Liver (tissue), 8 donors: ENCODE measurements at regions not wholly inside any gene's neighbourhood (a gene's known extent, or its start where the extent isn't known, plus 50 kb on each side); places are given as distances from the start of the nearest gene placed in this dataset.

ENCODE experiments used
- DNase-seq: peaks from one replicate; pipeline ENCODE4 v3.0.0-alpha.2; 2017; ENCODE audit warnings: low spot score
- H3K27ac ChIP-seq, 2 donors: one replicate each; pipeline ENCODE4 v1.7.0; 2013; ENCODE audit warnings: inconsistent platforms in 2 of 2, low read length in 2 of 2, control low read depth in 1 of 2, low read depth in 1 of 2, mild to moderate bottlenecking in 1 of 2
- H3K27me3 ChIP-seq, 4 donors: one replicate each; pipeline versions ENCODE4 v1.6.1 to v1.7.0; 2013; ENCODE audit warnings: low read length in 3 of 4, inconsistent platforms in 1 of 4, mild to moderate bottlenecking in 1 of 4, moderate library complexity in 1 of 4; ENCODE audit not compliant: control insufficient read depth in 4 of 4, insufficient read depth in 4 of 4
- H3K36me3 ChIP-seq, 4 donors: one replicate each; pipeline versions ENCODE4 v1.6.1 to v1.7.0; 2013; ENCODE audit warnings: low read length in 3 of 4, mild to moderate bottlenecking in 3 of 4, low read depth in 1 of 4, moderate library complexity in 1 of 4; ENCODE audit not compliant: control insufficient read depth in 4 of 4, insufficient read depth in 3 of 4
- H3K4me1 ChIP-seq, 4 donors: one replicate each; pipeline versions ENCODE4 v1.6.1 to v1.7.0; 2013; ENCODE audit warnings: low read length in 3 of 4, mild to moderate bottlenecking in 3 of 4, moderate library complexity in 1 of 4; ENCODE audit not compliant: control insufficient read depth in 4 of 4, insufficient read depth in 4 of 4
- H3K4me3 ChIP-seq, 3 donors: one replicate each; pipeline versions ENCODE4 v1.6.1 to v1.7.0; 2013; ENCODE audit warnings: low read length in 3 of 3, control low read depth in 1 of 3, low read depth in 1 of 3, mild to moderate bottlenecking in 1 of 3
- H3K9ac ChIP-seq, 2 donors: one replicate each; pipeline ENCODE4 v1.7.0; 2013; ENCODE audit warnings: low read length in 2 of 2, mild to moderate bottlenecking in 2 of 2, moderate library complexity in 2 of 2, control low read depth in 1 of 2, low read depth in 1 of 2
- H3K9me3 ChIP-seq, 4 donors: one replicate each; pipeline versions ENCODE4 v1.6.1 to v1.7.0; 2013; ENCODE audit warnings: low read length in 3 of 4; ENCODE audit not compliant: control insufficient read depth in 4 of 4
- EGR1 ChIP-seq, 2 donors: IDR thresholded peaks; 2 replicates each; pipeline ENCODE4 v1.6.1; 2016 to 2018; ENCODE audit warnings: antibody characterized with exemption in 2 of 2, low read depth in 2 of 2
- FOXA2 ChIP-seq: IDR thresholded peaks from 2 replicates; pipeline ENCODE4 v1.6.1; 2016; ENCODE audit warnings: antibody characterized with exemption
- GABPA ChIP-seq, 2 donors: IDR thresholded peaks in 1 of 2; conservative IDR thresholded peaks in 1 of 2; 2 replicates each; pipeline ENCODE4 v1.6.1; 2016; ENCODE audit warnings: antibody characterized with exemption in 2 of 2, mild to moderate bottlenecking in 1 of 2, moderate library complexity in 1 of 2
- HNF4A ChIP-seq, 2 donors: conservative IDR thresholded peaks; 2 replicates each; pipeline ENCODE4 v1.6.1; 2016; ENCODE audit warnings: antibody characterized with exemption in 2 of 2, mild to moderate bottlenecking in 2 of 2
- HNF4G ChIP-seq: IDR thresholded peaks from 2 replicates; pipeline ENCODE4 v1.6.1; 2016; ENCODE audit warnings: antibody characterized with exemption
- JUND ChIP-seq, 2 donors: IDR thresholded peaks; 2 replicates each; pipeline ENCODE4 v1.6.1; 2016; ENCODE audit warnings: antibody characterized with exemption in 2 of 2
- NR2F2 ChIP-seq: IDR thresholded peaks from 2 replicates; pipeline ENCODE4 v1.6.1; 2016; ENCODE audit warnings: antibody characterized with exemption
- RAD21 ChIP-seq, 2 donors: IDR thresholded peaks; 2 replicates each; pipeline ENCODE4 v1.6.1; 2016; ENCODE audit warnings: antibody characterized with exemption in 2 of 2, mild to moderate bottlenecking in 2 of 2
- RXRA ChIP-seq, 2 donors: IDR thresholded peaks; 2 replicates each; pipeline ENCODE4 v1.6.1; 2017 to 2018; ENCODE audit warnings: antibody characterized with exemption in 2 of 2, mild to moderate bottlenecking in 1 of 2
- SP1 ChIP-seq: IDR thresholded peaks from 2 replicates; pipeline ENCODE4 v1.6.1; 2018; ENCODE audit warnings: antibody characterized with exemption, mild to moderate bottlenecking
- TAF1 ChIP-seq: conservative IDR thresholded peaks from 2 replicates; pipeline ENCODE4 v1.6.1; 2016; ENCODE audit warnings: antibody characterized with exemption, mild to moderate bottlenecking
- YY1 ChIP-seq: IDR thresholded peaks from 2 replicates; pipeline ENCODE4 v1.6.1; 2016; ENCODE audit warnings: antibody characterized with exemption, mild to moderate bottlenecking
- WGBS: extraction: QIAGEN DNeasy Blood & Tissue Kit; methylation state at CpG from one replicate; pipeline ENCODE4 v1.1.7; 2013; 5-methylcytosine and 5-hydroxymethylcytosine counted together
- TF ChIP-seq, protein P1 (sequence below): IDR thresholded peaks from 2 replicates; pipeline ENCODE4 v1.6.1; 2016; ENCODE audit warnings: antibody characterized with exemption
- TF ChIP-seq, protein P2 (sequence below): fragments of 150-350 bp; IDR thresholded peaks from 2 replicates; pipeline ENCODE4 v1.5.1; 2017; ENCODE audit warnings: improper control_type of control experiment, low read depth, low read length; ENCODE audit not compliant: missing input control
- TF ChIP-seq, protein P3 (sequence below): IDR thresholded peaks from 2 replicates; pipeline ENCODE4 v1.6.1; 2016; ENCODE audit warnings: antibody characterized with exemption, mild to moderate bottlenecking
- TF ChIP-seq, protein P4 (sequence below): IDR thresholded peaks from 2 replicates; pipeline ENCODE4 v1.6.1; 2016; ENCODE audit warnings: antibody characterized with exemption
- donor health status: healthy.
- donor health status: healthy.
- donor health status: healthy.
- donor health status: healthy.
- donor health status: healthy.

DNA sequence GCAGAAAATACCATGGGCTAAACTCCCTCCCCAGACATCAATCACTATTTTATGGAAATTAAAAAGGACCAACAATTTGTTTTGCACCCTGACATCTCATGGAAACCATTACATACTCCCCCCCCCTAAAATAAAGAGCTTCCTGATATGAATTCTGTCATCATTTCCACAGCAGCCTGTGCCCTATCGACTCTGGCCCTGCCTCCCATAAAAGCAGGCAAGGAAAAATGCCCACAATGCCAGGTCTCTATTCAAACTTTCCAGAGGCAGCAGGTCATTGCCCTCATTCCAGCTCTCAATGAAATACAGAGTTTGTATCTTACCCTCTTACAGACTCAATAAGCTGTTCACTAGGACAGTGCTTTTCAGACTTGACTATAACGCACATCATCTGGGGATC is 254.4 kb upstream of the TANK start:
- no peak for DNase-seq
- WGBS: 82% methylated on average over 2 of the region's 2 CpGs
- Histone ChIP-seq H3K27me3 (no peaks in the 10 kb centered on the region), H3K4me3 (no peak overlapping the region), H3K9me3 (no peaks in the 10 kb centered on the region), H3K27ac (no peak overlapping the region), H3K9ac (no peak overlapping the region), H3K4me1 (no peaks in the 10 kb centered on the region), H3K36me3 (no peaks in the 10 kb centered on the region)
- TF ChIP-seq EGR1 (IDR thresholded peaks at IDR 0.05; ENCODE audit: low read depth in 2 of 2): no peak
- TF ChIP-seq, protein P1, sequence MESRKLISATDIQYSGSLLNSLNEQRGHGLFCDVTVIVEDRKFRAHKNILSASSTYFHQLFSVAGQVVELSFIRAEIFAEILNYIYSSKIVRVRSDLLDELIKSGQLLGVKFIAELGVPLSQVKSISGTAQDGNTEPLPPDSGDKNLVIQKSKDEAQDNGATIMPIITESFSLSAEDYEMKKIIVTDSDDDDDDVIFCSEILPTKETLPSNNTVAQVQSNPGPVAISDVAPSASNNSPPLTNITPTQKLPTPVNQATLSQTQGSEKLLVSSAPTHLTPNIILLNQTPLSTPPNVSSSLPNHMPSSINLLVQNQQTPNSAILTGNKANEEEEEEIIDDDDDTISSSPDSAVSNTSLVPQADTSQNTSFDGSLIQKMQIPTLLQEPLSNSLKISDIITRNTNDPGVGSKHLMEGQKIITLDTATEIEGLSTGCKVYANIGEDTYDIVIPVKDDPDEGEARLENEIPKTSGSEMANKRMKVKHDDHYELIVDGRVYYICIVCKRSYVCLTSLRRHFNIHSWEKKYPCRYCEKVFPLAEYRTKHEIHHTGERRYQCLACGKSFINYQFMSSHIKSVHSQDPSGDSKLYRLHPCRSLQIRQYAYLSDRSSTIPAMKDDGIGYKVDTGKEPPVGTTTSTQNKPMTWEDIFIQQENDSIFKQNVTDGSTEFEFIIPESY: no peak
- no peak for TF ChIP-seq RAD21 (IDR thresholded peaks at IDR 0.05)
- TF ChIP-seq SP1: no peak
- no peak for TF ChIP-seq HNF4A (conservative IDR thresholded peaks at IDR 0.05)
- no peak for TF ChIP-seq RXRA (IDR thresholded peaks at IDR 0.05)
- no peak for TF ChIP-seq GABPA (IDR thresholded peaks at IDR 0.05 in 1 of 2, conservative IDR thresholded peaks at IDR 0.05 in 1 of 2)

DNA sequence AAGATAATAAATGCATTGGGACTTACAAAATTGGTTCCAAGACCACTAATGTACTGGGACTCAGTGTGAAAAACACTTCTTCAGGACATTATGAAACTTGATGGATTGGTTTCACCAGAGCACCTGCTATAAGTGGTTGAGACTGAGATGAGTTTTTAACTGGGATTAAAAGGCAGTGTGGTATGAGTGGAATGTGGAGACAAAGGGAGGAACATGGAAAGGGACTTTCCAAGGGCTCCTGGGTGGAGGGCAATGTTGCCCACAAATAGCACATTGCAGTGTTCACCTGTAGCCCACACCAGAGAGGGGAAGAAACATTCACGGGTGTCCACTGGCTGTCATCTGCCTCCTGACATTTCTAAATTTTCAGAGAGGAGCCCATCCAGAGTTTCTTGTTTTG is 253.3 kb upstream of the TANK start:
- Histone ChIP-seq H3K27me3 (no peaks in the 10 kb centered on the region), H3K4me1 (no peaks in the 10 kb centered on the region), H3K4me3 (no peak overlapping the region), H3K9me3 (no peaks in the 10 kb centered on the region), H3K36me3 (no peaks in the 10 kb centered on the region), H3K9ac (no peak overlapping the region), H3K27ac (no peak overlapping the region)
- no peak for TF ChIP-seq SP1
- TF ChIP-seq, protein P2, sequence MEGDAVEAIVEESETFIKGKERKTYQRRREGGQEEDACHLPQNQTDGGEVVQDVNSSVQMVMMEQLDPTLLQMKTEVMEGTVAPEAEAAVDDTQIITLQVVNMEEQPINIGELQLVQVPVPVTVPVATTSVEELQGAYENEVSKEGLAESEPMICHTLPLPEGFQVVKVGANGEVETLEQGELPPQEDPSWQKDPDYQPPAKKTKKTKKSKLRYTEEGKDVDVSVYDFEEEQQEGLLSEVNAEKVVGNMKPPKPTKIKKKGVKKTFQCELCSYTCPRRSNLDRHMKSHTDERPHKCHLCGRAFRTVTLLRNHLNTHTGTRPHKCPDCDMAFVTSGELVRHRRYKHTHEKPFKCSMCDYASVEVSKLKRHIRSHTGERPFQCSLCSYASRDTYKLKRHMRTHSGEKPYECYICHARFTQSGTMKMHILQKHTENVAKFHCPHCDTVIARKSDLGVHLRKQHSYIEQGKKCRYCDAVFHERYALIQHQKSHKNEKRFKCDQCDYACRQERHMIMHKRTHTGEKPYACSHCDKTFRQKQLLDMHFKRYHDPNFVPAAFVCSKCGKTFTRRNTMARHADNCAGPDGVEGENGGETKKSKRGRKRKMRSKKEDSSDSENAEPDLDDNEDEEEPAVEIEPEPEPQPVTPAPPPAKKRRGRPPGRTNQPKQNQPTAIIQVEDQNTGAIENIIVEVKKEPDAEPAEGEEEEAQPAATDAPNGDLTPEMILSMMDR: no peak
- TF ChIP-seq HNF4A (conservative IDR thresholded peaks at IDR 0.05): no peak
- TF ChIP-seq JUND (IDR thresholded peaks at IDR 0.05): no peak
- TF ChIP-seq RXRA (IDR thresholded peaks at IDR 0.05): no peak
- TF ChIP-seq, protein P1: no peak
- no peak for TF ChIP-seq FOXA2
- no peak for TF ChIP-seq TAF1
- TF ChIP-seq EGR1 (IDR thresholded peaks at IDR 0.05; ENCODE audit: low read depth in 2 of 2): no peak
- TF ChIP-seq RAD21 (IDR thresholded peaks at IDR 0.05): no peak
- no peak for TF ChIP-seq GABPA (IDR thresholded peaks at IDR 0.05 in 1 of 2, conservative IDR thresholded peaks at IDR 0.05 in 1 of 2)
- TF ChIP-seq, protein P3, sequence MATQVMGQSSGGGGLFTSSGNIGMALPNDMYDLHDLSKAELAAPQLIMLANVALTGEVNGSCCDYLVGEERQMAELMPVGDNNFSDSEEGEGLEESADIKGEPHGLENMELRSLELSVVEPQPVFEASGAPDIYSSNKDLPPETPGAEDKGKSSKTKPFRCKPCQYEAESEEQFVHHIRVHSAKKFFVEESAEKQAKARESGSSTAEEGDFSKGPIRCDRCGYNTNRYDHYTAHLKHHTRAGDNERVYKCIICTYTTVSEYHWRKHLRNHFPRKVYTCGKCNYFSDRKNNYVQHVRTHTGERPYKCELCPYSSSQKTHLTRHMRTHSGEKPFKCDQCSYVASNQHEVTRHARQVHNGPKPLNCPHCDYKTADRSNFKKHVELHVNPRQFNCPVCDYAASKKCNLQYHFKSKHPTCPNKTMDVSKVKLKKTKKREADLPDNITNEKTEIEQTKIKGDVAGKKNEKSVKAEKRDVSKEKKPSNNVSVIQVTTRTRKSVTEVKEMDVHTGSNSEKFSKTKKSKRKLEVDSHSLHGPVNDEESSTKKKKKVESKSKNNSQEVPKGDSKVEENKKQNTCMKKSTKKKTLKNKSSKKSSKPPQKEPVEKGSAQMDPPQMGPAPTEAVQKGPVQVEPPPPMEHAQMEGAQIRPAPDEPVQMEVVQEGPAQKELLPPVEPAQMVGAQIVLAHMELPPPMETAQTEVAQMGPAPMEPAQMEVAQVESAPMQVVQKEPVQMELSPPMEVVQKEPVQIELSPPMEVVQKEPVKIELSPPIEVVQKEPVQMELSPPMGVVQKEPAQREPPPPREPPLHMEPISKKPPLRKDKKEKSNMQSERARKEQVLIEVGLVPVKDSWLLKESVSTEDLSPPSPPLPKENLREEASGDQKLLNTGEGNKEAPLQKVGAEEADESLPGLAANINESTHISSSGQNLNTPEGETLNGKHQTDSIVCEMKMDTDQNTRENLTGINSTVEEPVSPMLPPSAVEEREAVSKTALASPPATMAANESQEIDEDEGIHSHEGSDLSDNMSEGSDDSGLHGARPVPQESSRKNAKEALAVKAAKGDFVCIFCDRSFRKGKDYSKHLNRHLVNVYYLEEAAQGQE: no peak
- no peak for TF ChIP-seq YY1
- TF ChIP-seq HNF4G: no peak
- no peak for TF ChIP-seq NR2F2
- TF ChIP-seq, protein P4, sequence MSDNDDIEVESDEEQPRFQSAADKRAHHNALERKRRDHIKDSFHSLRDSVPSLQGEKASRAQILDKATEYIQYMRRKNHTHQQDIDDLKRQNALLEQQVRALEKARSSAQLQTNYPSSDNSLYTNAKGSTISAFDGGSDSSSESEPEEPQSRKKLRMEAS: no peak
- DNase-seq: no peak
- 89% methylated on average over 1 of the region's 1 CpG for whole genome bisulfite sequencing
